ENCODE measurements at regions not wholly inside any gene's neighbourhood (a gene's known extent, or its start where the extent isn't known, plus 50 kb on each side); places are given as distances from the start of the nearest gene placed in this dataset.

GRCh38 chr2:126436411-126436810 lies 219.5 kb upstream of the GYPC start:
- Histone ChIP-seq H3K4me3 (ENCODE audit: low read depth, low read length) (no peak overlapping the region), H3K36me3 (ENCODE audit: control insufficient read depth, insufficient read depth, low read length) (no peaks in the 10 kb centered on the region), H3K27me3 (ENCODE audit: control insufficient read depth, insufficient read depth, low read length) (no peaks in the 10 kb centered on the region), H3K4me1 (ENCODE audit: control insufficient read depth, insufficient read depth, low read length) (no peaks in the 10 kb centered on the region), H3K9me3 (ENCODE audit: control insufficient read depth, insufficient read depth, low read length) (no peaks in the 10 kb centered on the region), H3K9ac (ENCODE audit: low read depth, low read length) (no peak overlapping the region)

GRCh38 chr2:126437016-126437415 lies 218.9 kb upstream of the GYPC start:
- Histone ChIP-seq H3K4me1 (ENCODE audit: control insufficient read depth, insufficient read depth, low read length) (no peaks in the 10 kb centered on the region), H3K9me3 (ENCODE audit: control insufficient read depth, insufficient read depth, low read length) (no peaks in the 10 kb centered on the region), H3K36me3 (ENCODE audit: control insufficient read depth, insufficient read depth, low read length) (no peaks in the 10 kb centered on the region), H3K27me3 (ENCODE audit: control insufficient read depth, insufficient read depth, low read length) (no peaks in the 10 kb centered on the region), H3K9ac (ENCODE audit: low read depth, low read length) (no peak overlapping the region), H3K4me3 (ENCODE audit: low read depth, low read length) (no peak overlapping the region)

- Histone ChIP-seq H3K27me3 (ENCODE audit: control insufficient read depth, insufficient read depth, low read length) (no peaks in the 10 kb centered on the region), H3K36me3 (ENCODE audit: control insufficient read depth, insufficient read depth, low read length) (no peaks in the 10 kb centered on the region), H3K9ac (ENCODE audit: low read depth, low read length) (no peak overlapping the region), H3K4me3 (ENCODE audit: low read depth, low read length) (no peak overlapping the region), H3K9me3 (ENCODE audit: control insufficient read depth, insufficient read depth, low read length) (no peaks in the 10 kb centered on the region), H3K4me1 (ENCODE audit: control insufficient read depth, insufficient read depth, low read length) (no peaks in the 10 kb centered on the region)
Measured at GRCh38 chr2:126444512-126444911, 211.4 kb upstream of the GYPC start.

- Histone ChIP-seq H3K9me3 (ENCODE audit: control insufficient read depth, insufficient read depth, low read length) (no peaks in the 10 kb centered on the region), H3K4me1 (ENCODE audit: control insufficient read depth, insufficient read depth, low read length) (no peaks in the 10 kb centered on the region), H3K4me3 (ENCODE audit: low read depth, low read length) (no peak overlapping the region), H3K36me3 (ENCODE audit: control insufficient read depth, insufficient read depth, low read length) (no peaks in the 10 kb centered on the region), H3K27me3 (ENCODE audit: control insufficient read depth, insufficient read depth, low read length) (no peaks in the 10 kb centered on the region), H3K9ac (ENCODE audit: low read depth, low read length) (no peak overlapping the region)
Measured at GRCh38 chr2:126446106-126446695, 209.8 kb upstream of the GYPC start.

GRCh38 chr2:126448611-126449010 lies 207.3 kb upstream of the GYPC start:
- Histone ChIP-seq H3K4me1 (ENCODE audit: control insufficient read depth, insufficient read depth, low read length) (no peaks in the 10 kb centered on the region), H3K27me3 (ENCODE audit: control insufficient read depth, insufficient read depth, low read length) (no peaks in the 10 kb centered on the region), H3K9ac (ENCODE audit: low read depth, low read length) (no peak overlapping the region), H3K36me3 (ENCODE audit: control insufficient read depth, insufficient read depth, low read length) (no peaks in the 10 kb centered on the region), H3K9me3 (ENCODE audit: control insufficient read depth, insufficient read depth, low read length) (no peaks in the 10 kb centered on the region), H3K4me3 (ENCODE audit: low read depth, low read length) (no peak overlapping the region)

- no peaks in the 10 kb centered on the region for H3K9me3 ChIP-seq (ENCODE audit: control insufficient read depth, insufficient read depth, low read length)
- H3K4me1 ChIP-seq (ENCODE audit: control insufficient read depth, insufficient read depth, low read length): no peaks in the 10 kb centered on the region
- no peak overlapping the region for H3K9ac ChIP-seq (ENCODE audit: low read depth, low read length)
- no peak overlapping the region for H3K4me3 ChIP-seq (ENCODE audit: low read depth, low read length)
- H3K27me3 ChIP-seq (ENCODE audit: control insufficient read depth, insufficient read depth, low read length): no peaks in the 10 kb centered on the region
- H3K36me3 ChIP-seq (ENCODE audit: control insufficient read depth, insufficient read depth, low read length): no peaks in the 10 kb centered on the region
Measured at GRCh38 chr2:126449677-126450076, 206.3 kb upstream of the GYPC start.

- no peaks in the 10 kb centered on the region for H3K36me3 ChIP-seq (ENCODE audit: control insufficient read depth, insufficient read depth, low read length)
- H3K4me1 ChIP-seq (ENCODE audit: control insufficient read depth, insufficient read depth, low read length): no peaks in the 10 kb centered on the region
- no peaks in the 10 kb centered on the region for H3K27me3 ChIP-seq (ENCODE audit: control insufficient read depth, insufficient read depth, low read length)
- no peaks in the 10 kb centered on the region for H3K9me3 ChIP-seq (ENCODE audit: control insufficient read depth, insufficient read depth, low read length)
- H3K9ac ChIP-seq (ENCODE audit: low read depth, low read length): no peak overlapping the region
- H3K4me3 ChIP-seq (ENCODE audit: low read depth, low read length): no peak overlapping the region
Measured at GRCh38 chr2:126463892-126464674, 191.9 kb upstream of the GYPC start.

- no peak overlapping the region for H3K9ac ChIP-seq (ENCODE audit: low read depth, low read length)
- no peaks in the 10 kb centered on the region for H3K4me1 ChIP-seq (ENCODE audit: control insufficient read depth, insufficient read depth, low read length)
- H3K9me3 ChIP-seq (ENCODE audit: control insufficient read depth, insufficient read depth, low read length): no peaks in the 10 kb centered on the region
- no peaks in the 10 kb centered on the region for H3K27me3 ChIP-seq (ENCODE audit: control insufficient read depth, insufficient read depth, low read length)
- no peak overlapping the region for H3K4me3 ChIP-seq (ENCODE audit: low read depth, low read length)
- H3K36me3 ChIP-seq (ENCODE audit: control insufficient read depth, insufficient read depth, low read length): no peaks in the 10 kb centered on the region
Measured at GRCh38 chr2:126467367-126468054, 188.4 kb upstream of the GYPC start.

- H3K9ac ChIP-seq (ENCODE audit: low read depth, low read length): no peak overlapping the region
- no peaks in the 10 kb centered on the region for H3K9me3 ChIP-seq (ENCODE audit: control insufficient read depth, insufficient read depth, low read length)
- no peaks in the 10 kb centered on the region for H3K4me1 ChIP-seq (ENCODE audit: control insufficient read depth, insufficient read depth, low read length)
- no peaks in the 10 kb centered on the region for H3K27me3 ChIP-seq (ENCODE audit: control insufficient read depth, insufficient read depth, low read length)
- no peaks in the 10 kb centered on the region for H3K36me3 ChIP-seq (ENCODE audit: control insufficient read depth, insufficient read depth, low read length)
- no peak overlapping the region for H3K4me3 ChIP-seq (ENCODE audit: low read depth, low read length)
Measured at GRCh38 chr2:126475031-126475430, 180.9 kb upstream of the GYPC start.

- H3K4me3 ChIP-seq (ENCODE audit: low read depth, low read length): no peak overlapping the region
- no peaks in the 10 kb centered on the region for H3K36me3 ChIP-seq (ENCODE audit: control insufficient read depth, insufficient read depth, low read length)
- H3K9ac ChIP-seq (ENCODE audit: low read depth, low read length): no peak overlapping the region
- no peaks in the 10 kb centered on the region for H3K9me3 ChIP-seq (ENCODE audit: control insufficient read depth, insufficient read depth, low read length)
- H3K27me3 ChIP-seq (ENCODE audit: control insufficient read depth, insufficient read depth, low read length): no peaks in the 10 kb centered on the region
- H3K4me1 ChIP-seq (ENCODE audit: control insufficient read depth, insufficient read depth, low read length): no peaks in the 10 kb centered on the region
Measured at GRCh38 chr2:126476691-126477090, 179.3 kb upstream of the GYPC start.

- Histone ChIP-seq H3K27me3 (ENCODE audit: control insufficient read depth, insufficient read depth, low read length) (no peaks in the 10 kb centered on the region), H3K4me3 (ENCODE audit: low read depth, low read length) (no peak overlapping the region), H3K9me3 (ENCODE audit: control insufficient read depth, insufficient read depth, low read length) (no peaks in the 10 kb centered on the region), H3K4me1 (ENCODE audit: control insufficient read depth, insufficient read depth, low read length) (no peaks in the 10 kb centered on the region), H3K36me3 (ENCODE audit: control insufficient read depth, insufficient read depth, low read length) (no peaks in the 10 kb centered on the region), H3K9ac (ENCODE audit: low read depth, low read length) (no peak overlapping the region)
Measured at GRCh38 chr2:126480033-126480432, 175.9 kb upstream of the GYPC start.

Data from iPS-15b (cell line).